ENCODE measurements at regions not wholly inside any gene's neighbourhood (a gene's known extent, or its start where the extent isn't known, plus 50 kb on each side); places are given as distances from the start of the nearest gene placed in this dataset.

- no peak for TF ChIP-seq GATA2 (IDR thresholded peaks at IDR 0.05; ENCODE audit: low read depth, low read length)
- no peak for TF ChIP-seq GATA3 (IDR thresholded peaks at IDR 0.05; ENCODE audit: low read depth, low read length)
These were observed 805.7 kb upstream of the GBE1 start for GRCh38 chr3:82567029-82567600.
